ENCODE measurements at regions not wholly inside any gene's neighbourhood (a gene's known extent, or its start where the extent isn't known, plus 50 kb on each side); places are given as distances from the start of the nearest gene placed in this dataset.

DNA sequence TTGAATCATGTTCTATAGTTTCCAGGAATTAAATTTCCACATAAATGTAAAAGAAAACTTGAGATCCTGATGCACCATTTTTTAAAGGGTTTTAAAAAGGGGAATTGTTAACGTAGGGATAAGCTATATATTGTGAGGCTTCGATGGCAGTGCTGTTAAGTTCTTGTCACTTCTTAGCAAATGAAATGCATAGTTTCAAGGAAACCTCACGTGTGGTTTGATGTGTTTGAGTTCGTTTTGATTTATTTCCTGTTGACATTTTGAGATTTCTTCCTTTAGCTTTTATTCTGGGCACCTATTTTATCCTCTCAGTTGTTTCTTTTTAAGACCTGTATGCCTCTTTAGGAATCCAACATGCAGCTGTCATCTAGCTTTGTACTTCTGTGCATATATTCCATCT lies 301.0 kb downstream of the DOCK8 start:
- DNase-seq (ENCODE audit: low read depth) = no peak

- DNase-seq (ENCODE audit: low read depth) = no peak
These were observed 303.3 kb downstream of the DOCK8 start for GRCh38 chr9:517993-518392.

DNA sequence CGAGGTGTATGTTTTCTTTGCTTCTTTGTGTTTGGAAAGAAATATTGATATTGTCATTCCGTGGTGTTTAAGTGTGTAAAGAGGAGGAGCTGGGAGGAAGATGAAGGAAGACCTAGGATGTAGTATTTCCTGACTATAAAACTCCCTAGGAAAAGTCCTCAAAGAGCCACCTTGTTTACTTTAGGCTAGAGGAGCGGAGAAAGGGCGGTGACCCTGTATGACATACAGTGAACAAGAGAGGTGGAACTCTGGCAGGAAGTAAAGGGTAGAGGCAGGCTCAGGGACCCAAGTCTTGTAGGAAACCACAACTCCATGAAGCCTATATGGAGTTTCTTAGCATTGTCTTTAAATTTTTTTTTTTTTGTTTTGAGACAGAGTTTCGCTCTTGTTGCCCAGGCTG lies 303.9 kb downstream of the DOCK8 start:
- DNase-seq (ENCODE audit: low read depth) = no peak

DNA sequence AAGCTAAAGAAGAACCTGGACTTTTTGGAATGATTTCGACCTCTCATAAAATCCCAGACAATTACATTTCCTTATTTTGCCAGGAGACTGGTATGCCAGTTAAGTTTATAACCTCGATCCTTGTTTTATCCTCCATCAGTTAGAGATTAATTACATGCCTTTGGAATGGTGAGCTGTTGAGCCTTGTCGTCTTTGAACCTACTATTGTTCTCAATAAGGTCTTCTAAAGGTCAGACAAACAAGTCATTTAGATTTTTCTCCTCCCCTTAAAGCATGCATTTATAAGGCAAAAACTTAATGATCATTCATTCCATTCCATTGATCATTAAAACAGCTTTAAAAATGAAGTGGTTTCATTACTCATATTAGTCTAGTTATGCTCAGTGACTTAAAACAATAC lies 304.9 kb downstream of the DOCK8 start:
- no peak for DNase-seq (ENCODE audit: low read depth)

GRCh38 chr9:520302-520701 lies 305.6 kb downstream of the DOCK8 start:
- DNase-seq (ENCODE audit: low read depth) = no peak

DNA sequence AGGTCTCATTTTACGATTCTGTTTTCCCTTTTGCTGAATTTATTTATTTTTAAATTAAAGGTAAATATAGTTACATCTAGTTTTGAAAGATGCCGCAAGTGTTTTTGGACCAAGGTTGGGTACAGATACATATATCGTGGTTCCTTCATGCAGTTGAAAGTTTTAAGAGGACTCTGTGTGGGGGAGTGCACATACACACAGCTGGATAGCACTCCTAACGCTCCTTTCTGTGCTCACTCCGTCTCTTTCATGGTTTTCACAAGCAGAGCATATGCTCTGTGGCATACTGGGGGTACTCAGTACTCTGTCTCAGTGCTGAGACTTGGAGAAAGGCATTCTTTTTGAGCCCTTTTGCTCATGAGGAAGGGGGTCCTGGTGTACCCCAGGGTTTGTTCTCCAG lies 307.5 kb downstream of the DOCK8 start:
- DNase-seq (ENCODE audit: low read depth) = no peak

- DNase-seq (ENCODE audit: low read depth) = no peak
These were observed 308.0 kb downstream of the DOCK8 start for GRCh38 chr9:522658-523057.

DNA sequence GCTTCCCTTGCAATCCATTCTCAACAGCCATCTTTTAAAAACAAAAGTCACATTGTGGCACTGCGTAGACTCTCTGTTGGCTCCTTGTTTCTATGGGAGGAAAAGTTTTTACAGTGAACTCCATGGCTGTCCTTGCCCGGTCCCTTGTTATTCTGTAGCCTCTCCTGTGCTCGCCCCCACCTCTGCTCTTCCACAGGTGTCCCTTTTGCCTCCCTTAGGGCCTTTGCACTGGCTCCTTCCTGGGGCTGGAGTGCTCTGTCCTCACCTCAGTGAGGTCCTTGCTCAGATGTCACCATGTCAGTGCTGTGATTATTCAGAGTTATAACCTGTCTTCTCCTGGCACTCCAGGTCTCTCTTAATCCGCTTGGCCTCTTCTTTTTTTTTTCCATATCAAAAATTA lies 308.8 kb downstream of the DOCK8 start:
- no peak for DNase-seq (ENCODE audit: low read depth)

GRCh38 chr9:524008-524407 lies 309.3 kb downstream of the DOCK8 start:
- no peak for DNase-seq (ENCODE audit: low read depth)

- DNase-seq (ENCODE audit: low read depth) = no peak
These were observed 312.4 kb downstream of the DOCK8 start for GRCh38 chr9:526904-527591.

DNA sequence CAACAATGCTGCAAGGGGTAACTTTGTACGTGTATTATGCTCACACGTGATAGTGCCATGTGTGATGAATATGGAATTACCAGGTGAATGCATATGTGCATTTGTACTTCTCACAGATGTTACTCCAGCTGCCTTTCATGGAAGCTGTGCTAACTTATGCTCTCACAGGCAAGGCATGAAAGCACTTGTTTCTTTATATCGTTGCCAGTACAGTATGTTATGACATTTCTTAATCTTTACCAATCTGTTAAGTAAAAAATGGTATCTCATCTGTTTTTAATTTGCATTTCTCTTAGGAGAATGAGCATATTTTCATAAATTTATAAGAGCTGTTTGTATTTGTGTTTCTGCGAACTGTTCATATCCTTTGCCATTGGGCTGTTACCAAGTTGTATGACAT lies 311.8 kb upstream of the DMRT1 start:
- DNase-seq (ENCODE audit: low read depth) = no peak

DNA sequence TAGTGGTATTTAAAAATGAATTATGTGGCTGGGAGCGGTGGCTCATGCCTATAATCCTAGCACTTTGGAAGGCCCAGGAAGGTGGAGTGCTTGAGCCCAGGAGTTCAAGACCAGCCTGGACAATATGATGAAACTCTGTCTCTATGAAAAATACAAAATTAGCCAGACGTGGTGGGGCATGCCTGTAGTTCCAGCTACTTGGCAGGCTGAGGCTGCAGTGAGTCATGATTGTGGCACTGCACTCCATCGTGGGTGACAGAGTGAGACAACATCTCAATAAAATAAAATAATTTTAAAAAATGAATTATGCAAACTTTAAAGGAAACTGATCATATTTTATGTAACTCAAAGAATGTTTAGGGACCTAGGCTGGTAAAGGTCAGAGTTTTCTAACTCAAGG lies 310.8 kb upstream of the DMRT1 start:
- no peak for DNase-seq (ENCODE audit: low read depth)

DNA sequence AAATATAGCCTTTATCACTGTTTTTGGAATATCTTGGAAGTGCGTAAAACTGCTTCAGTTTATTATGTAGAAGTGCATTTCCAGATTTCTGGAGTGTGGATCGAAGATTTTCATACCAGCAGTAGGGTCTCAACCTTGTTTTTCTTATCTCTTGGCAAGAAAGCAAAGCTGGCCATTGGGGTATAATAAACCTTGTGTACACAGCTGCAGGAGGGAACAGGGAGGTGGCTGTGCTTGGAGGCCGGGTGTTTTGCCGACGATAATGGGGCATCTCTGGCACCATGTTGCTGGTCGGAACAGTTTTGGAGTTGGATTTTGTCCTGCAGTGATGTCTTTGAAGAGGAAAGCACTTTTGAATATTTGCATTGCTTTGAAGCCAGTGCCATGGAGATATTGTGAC lies 308.8 kb upstream of the DMRT1 start:
- DNase-seq (ENCODE audit: low read depth) = no peak

DNA sequence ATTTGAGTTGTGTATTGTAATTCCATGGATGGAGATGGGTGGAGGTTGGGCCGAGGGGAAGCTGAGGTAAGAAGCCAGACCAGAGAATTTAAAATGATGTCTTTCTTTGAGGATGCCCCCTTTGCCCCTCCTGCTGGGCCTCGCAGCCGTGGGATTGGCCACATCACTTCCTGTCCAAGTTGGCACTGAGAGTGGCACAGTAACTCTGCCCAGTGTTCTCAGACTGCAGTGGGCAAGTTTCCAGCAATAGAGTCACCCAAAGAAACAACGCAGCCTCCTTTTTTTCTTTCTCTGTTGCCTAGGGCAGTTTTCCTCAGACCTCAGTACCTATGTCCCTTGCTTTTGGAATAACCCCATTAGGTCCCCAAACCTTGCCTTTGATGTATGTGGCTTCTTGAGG lies 306.6 kb upstream of the DMRT1 start:
- DNase-seq (ENCODE audit: low read depth) = no peak

DNA sequence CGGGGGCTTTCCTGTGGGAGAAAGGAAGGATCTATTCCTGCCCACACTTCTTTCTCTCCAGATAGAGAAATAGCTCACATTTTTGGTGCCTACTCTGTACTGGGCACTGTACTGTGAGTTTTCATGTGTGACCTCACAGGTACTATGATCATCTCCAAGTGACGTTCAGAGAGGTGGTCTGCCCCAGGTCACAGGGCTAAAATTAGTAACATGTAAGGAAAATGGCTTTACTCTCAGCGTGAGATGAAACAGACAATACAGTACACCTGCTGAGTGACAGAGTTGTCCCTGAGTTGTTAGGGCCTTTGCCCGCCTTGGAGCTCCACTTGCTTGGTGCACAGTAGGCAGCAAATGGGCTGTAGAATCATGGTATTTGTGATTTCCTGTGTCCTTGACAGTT lies 306.1 kb upstream of the DMRT1 start:
- DNase-seq (ENCODE audit: low read depth) = no peak

DNA sequence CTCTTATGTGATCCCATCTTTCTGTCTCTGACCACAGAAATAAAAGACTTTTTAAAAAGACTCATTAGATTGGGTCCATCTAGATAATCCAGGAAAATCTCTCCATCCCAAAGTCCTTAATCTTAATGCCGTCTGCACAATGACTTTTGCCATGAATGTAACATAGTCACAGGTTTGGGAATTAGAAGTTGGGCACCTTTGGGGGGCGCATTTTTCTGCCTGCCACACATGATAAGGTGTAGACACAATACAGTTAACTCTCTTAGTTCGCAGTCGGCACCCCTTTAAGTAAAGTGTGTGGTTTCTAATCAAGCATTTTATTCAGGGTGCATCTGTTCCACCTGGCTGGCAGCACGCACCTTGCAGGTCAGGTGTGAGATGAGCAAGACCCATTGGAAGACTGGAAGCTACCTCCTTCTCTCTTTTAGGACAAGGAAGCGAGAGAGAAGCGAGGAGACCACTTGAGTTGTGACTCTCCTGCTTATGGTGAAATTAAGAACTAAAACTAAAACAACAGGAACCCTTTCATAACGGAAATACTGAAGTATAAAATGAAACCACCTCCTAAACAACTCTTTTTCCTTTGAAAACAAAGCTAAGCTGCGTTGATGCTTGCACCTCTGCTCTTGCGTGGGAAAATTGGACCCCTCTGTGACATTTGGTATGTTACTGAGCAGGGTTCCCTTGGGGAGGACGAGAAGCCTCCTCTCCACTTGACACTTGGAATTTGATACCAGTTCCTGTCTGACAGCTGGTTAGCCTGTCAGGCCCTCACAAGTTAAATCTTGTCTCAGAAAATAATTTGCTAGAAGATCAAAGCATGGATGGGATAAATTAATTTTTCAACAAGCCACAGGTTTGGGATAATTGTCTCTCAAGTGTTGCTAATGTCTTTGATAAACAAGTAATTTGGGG lies 304.6 kb upstream of the DMRT1 start:
- no peak for DNase-seq (ENCODE audit: low read depth)

DNA sequence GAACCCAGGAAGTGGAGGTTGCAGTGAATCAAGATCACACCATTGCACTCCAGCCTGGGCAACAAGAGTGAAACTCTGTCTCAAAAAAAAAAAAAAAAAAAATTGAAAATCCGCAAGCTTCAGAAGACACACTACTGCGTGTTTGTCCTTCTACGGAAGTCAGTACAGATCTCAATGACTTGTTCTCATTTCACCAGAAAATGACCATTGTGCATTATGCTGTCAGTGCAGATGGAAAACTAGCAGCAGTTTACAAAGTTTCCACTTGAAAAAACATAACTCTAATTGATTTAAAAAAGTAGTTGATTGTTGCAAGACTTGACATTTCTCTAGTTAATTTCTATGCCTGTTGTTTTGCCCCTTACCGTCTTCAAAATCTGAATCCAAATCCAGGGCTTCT lies 298.0 kb upstream of the DMRT1 start:
- DNase-seq (ENCODE audit: low read depth) = no peak

GRCh38 chr9:545480-545879 lies 296.0 kb upstream of the DMRT1 start:
- DNase-seq (ENCODE audit: low read depth) = no peak

DNA sequence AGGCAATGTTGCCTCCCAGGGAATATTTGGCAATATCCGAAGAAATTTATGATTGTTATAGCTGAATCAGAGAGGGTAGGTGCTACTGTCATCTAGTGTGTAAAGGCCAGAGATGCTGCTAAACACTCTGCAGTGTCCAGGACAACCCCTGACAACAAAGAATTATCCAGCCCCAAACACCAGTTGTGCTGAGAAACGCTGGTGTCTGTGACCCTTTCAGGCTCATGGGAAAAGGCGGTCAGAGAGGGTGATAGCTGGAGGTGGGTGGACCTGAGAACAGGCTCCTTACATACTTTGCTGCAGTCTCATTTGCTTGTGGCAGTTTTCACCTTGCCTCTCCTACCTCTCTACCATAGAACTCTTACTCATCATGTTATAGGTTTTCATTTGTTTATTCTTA lies 295.3 kb upstream of the DMRT1 start:
- DNase-seq (ENCODE audit: low read depth) = no peak

- DNase-seq (ENCODE audit: low read depth) = no peak
These were observed 294.7 kb upstream of the DMRT1 start for GRCh38 chr9:546797-547223.

DNA sequence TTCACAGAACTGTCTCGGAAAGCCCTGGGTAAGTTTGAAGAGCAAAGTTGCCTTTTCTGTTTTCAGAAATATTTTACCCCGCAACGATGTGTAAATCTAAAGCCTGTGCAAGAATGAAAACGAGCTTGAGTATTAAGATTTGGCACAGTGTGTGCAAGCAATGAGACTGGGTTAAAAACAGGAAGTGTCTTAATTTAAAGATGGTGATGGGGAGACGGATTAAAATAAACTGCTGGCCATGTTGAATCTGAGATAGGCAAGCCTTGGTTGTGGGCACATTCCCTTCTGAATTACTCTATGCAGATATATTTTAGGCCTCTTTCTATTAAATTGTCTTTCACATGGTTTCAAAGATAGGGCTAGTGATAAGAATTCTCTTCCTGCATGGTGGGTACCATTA lies 294.2 kb upstream of the DMRT1 start:
- no peak for DNase-seq (ENCODE audit: low read depth)

DNA sequence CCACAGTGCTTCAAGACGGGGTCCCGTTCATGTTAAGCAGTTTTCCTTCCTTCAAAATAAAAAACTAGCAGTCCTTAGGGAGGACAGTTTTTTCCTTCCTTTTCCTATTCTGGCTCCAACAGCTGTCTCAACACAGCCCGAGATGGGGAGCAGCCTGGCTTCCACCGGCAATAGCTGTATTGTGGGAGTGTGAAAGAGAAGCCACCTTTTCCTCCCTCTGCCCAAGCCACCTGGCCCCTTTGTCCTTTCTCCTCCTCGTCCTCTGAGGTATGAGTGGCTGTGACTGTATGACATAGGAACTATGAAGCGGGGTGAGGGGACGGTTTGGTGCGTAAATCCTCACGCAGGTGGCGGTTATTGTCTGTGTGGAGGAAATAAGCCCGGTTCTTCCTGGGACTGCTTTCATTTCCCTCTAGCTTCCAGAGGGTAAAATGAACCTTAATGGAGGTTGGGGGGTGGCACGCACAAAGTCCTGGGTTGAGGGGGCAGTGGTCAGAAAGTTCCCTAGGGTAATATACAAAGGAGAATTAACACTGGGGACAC lies 292.0 kb upstream of the DMRT1 start:
- no peak for DNase-seq (ENCODE audit: low read depth)

DNA sequence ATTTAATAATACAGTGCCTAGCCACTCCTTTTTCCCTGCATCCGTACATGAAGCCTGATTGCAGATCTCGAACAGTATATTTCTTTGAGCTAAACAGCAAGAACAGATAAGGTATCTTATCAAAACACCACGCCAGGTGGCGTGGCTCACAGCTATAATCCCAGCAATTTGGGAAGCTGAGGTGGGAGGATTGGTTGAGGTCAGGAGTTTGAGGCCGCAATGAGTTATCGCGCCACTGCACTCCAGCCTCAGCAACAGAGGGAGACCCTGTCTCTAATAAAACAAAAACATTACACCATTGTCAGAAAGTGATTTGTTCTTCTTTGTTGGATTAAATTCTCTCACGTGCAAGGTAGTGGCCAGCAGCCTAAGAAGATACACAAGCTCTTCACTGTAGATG lies 291.2 kb upstream of the DMRT1 start:
- no peak for DNase-seq (ENCODE audit: low read depth)
